GM10266 (cell line): ENCODE measurements at regions not wholly inside any gene's neighbourhood (a gene's known extent, or its start where the extent isn't known, plus 50 kb on each side); places are given as distances from the start of the nearest gene placed in this dataset.

Experiments used
- DNase-seq: peaks from one replicate; pipeline ENCODE4 v3.0.0; 2012; ENCODE audit errors: extremely low spot score
- TF ChIP-seq, protein P1 (sequence below): IDR thresholded peaks from 2 replicates; pipeline ENCODE4 v1.5.1; 2012; ENCODE audit warnings: mild to moderate bottlenecking, low read depth; ENCODE audit not compliant: control insufficient read depth, insufficient read depth; ENCODE audit errors: missing control alignments

- no peak for DNase-seq
- TF ChIP-seq, protein P1, sequence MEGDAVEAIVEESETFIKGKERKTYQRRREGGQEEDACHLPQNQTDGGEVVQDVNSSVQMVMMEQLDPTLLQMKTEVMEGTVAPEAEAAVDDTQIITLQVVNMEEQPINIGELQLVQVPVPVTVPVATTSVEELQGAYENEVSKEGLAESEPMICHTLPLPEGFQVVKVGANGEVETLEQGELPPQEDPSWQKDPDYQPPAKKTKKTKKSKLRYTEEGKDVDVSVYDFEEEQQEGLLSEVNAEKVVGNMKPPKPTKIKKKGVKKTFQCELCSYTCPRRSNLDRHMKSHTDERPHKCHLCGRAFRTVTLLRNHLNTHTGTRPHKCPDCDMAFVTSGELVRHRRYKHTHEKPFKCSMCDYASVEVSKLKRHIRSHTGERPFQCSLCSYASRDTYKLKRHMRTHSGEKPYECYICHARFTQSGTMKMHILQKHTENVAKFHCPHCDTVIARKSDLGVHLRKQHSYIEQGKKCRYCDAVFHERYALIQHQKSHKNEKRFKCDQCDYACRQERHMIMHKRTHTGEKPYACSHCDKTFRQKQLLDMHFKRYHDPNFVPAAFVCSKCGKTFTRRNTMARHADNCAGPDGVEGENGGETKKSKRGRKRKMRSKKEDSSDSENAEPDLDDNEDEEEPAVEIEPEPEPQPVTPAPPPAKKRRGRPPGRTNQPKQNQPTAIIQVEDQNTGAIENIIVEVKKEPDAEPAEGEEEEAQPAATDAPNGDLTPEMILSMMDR, result no peak
Measured at GRCh38 chr2:138147796-138148195, 183.5 kb downstream of the HNMT start.

DNA sequence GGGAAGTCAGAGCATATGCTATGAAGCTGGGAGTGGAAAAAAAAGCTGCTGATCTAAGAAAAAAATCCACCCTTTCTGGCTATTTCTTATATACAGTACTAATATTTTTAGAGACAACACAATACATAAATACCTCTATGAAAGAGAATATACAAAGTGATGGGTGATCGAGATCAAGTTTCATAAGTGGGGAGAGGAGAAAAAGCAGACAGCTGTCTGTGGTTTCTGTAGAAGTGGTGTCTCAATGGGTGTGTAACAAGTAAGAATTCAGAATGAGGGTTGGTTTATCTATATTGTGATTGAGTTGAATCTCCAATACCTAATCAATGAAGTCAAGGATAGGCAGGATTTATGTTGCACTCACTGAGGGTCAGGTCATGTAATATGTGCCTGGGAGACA is 191.0 kb downstream of the HNMT start:
- TF ChIP-seq, protein P1, result no peak
- DNase-seq, result no peak

- DNase-seq, result no peak
- TF ChIP-seq, protein P1, result no peak
Measured at GRCh38 chr2:138157372-138157771, 193.1 kb downstream of the HNMT start.

DNA sequence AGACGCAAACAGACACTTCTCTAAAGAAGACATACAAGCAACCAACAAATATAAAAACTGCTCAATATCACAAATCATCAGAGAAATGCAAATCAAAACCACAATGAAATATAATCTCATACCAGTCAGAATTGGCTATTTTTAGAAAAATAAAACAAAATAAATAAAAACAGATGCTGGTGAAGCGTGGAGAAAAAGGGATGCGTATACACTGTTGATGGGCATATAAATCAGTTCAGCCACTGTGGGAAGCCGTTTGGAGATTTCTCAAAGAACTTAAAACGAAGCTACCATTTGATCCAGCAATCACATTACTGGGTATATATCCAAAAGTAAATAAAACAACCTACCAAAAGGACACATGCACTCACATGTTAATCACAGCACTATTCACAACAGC is 206.2 kb downstream of the HNMT start:
- no peak for DNase-seq
- TF ChIP-seq, protein P1, result no peak

- TF ChIP-seq, protein P1, result no peak
- no peak for DNase-seq
Measured at GRCh38 chr2:138171244-138171643, 207.0 kb downstream of the HNMT start.

GRCh38 chr2:138175066-138175465 is 210.8 kb downstream of the HNMT start:
- no peak for DNase-seq
- TF ChIP-seq, protein P1, result no peak

DNA sequence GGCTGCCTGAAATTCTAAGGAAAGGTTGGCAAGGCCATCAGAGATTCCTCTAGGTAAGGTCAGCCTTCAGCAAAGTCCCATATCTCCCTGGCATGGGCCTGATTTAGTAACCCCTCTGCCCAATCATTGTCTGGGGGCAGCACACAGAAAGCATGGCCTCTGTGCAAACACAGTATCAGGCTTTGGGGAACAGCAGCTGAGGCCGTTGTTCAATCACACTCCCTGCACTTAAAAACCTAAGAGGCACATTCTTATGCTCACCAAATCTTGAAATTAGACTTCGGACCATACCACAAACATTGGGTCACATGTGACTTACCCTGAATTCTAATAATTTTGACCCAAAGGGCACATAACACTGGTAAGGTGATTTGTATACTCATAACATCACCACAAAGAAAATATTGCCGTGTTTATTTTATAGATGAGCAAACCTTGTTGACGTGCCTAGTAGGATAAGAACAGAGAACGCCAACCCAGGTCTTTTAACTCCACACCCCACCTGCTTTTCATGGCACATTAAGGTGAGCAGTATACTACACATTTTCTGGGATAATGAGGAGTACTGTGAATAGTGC is 212.7 kb downstream of the HNMT start:
- no peak for DNase-seq
- TF ChIP-seq, protein P1, result no peak
